OCI-M2 (cell line): ENCODE measurements at regions not wholly inside any gene's neighbourhood (a gene's known extent, or its start where the extent isn't known, plus 50 kb on each side); places are given as distances from the start of the nearest gene placed in this dataset.

Experiments used
- DNase-seq: peaks from one replicate; lab custom pipeline; 2025; ENCODE audit not compliant: unreplicated experiment; lab: John Stamatoyannopoulos, UW

GRCh38 chr9:23153058-23153457 is 673.0 kb downstream of the ELAVL2 start:
- DNase-seq = no peak

DNA sequence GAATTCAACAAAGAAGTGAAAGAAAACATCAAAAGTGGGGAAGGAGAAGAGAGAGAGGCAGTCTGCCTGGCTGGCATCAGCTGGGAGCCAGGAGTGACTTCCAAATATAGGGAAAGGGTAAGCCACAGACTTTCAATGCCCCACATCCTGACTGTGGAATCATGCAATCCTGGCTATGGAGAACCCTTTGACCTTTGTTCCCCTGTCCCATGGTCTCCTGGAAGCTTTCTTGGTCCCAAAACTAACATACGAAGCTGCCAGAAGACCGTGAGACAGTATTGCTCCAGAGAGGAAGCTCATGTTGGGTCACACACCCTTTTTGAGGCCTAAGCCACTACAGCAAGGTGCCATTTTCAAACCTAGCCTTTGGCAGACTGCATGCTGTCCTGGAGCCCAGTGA is 665.5 kb downstream of the ELAVL2 start:
- DNase-seq = no peak

DNA sequence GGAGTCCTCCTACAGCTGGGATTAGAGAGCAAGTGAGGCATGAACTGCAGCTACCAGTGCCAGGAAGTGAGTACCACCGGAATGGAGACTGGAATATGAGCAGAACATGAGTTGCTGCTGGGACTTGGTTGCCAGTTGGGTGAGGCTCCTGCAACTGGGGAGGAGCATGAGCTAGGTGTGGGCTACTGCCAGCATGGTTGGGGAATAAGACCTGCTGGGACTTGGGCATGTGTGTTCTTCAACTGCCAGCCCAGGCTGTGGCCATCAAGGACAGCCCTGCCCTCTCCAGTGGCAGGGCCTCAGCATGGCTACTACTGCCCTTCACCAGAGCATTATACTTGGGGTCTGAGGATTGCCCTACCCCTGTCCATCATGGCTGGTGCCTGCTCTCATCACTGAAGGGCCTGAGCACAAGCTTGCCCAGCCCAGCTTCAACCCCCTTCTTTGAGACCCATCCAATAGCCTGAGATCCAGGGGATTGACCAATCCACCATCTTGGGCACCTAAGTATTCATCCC is 665.0 kb downstream of the ELAVL2 start:
- DNase-seq = no peak

DNA sequence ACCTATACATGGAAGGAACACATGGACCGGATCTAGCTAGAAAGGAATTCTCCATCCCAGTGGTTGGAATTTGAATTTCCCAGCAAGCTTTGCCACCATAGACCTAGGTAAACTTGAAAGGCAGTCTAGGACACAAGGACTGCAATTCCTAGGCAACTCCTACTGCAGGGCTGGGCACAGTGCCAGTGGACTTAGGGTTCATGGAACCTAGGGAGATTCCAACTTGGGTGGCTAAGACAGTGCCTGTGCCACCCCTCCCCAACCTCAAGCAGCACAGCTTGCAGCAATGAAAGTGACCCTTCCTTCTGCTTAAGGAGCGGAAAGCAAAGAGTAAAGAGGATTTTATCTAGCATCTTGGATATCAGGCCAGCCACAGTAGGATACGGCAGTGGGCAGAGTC is 663.3 kb downstream of the ELAVL2 start:
- no peak for DNase-seq

- no peak for DNase-seq
Observed at GRCh38 chr9:23171479-23171878, 654.6 kb downstream of the ELAVL2 start.

- DNase-seq = no peak
Observed at GRCh38 chr9:23172206-23172605, 653.8 kb downstream of the ELAVL2 start.

GRCh38 chr9:23172979-23173637 is 652.9 kb downstream of the ELAVL2 start:
- DNase-seq = no peak

- no peak for DNase-seq
Observed at GRCh38 chr9:23194281-23194680, 631.8 kb downstream of the ELAVL2 start.

DNA sequence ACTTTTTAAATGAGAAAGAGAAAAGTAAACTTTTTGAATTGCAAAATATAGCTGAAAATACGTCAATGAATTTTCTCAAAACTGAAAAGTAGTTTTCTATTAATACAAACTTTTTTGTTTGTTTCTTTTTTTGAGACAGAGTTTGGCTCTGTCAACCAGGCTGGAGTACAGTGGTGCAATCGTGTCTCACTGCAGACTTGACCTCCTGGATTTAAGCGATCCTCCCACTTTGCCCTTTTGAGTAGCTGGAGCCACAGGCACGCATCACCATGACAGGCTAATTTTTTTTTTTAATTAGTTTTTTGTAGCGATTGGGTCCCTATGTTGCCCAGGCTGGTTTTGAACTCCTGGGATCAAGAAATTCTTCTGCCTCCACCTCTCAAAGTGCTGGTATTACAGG is 610.4 kb downstream of the ELAVL2 start:
- DNase-seq = no peak

- DNase-seq = no peak
Observed at GRCh38 chr9:23219471-23219870, 606.6 kb downstream of the ELAVL2 start.

GRCh38 chr9:23220171-23220570 is 605.9 kb downstream of the ELAVL2 start:
- no peak for DNase-seq

DNA sequence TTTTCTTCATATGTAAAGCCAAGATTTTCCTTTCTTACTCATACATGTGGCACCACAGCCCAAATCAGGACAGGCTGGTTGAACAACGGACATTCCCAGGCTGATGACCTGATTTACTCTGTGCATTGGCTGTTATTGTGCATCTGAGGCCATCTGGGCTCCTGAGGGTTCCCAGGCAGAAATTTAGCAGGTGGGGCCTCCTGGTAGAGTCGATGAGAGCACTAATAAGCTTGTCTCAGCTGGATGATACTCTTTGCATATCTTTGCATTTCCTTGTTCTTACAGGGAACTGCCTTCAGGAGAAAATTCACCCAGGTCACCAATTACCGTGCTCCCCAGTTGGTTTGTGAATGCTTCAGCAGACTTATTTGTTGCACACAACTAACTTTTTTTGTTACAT is 605.1 kb downstream of the ELAVL2 start:
- DNase-seq = no peak

- no peak for DNase-seq
Observed at GRCh38 chr9:23229890-23230317, 596.1 kb downstream of the ELAVL2 start.

GRCh38 chr9:23232831-23233230 is 593.2 kb downstream of the ELAVL2 start:
- no peak for DNase-seq

GRCh38 chr9:23243523-23243922 is 582.5 kb downstream of the ELAVL2 start:
- DNase-seq = no peak

DNA sequence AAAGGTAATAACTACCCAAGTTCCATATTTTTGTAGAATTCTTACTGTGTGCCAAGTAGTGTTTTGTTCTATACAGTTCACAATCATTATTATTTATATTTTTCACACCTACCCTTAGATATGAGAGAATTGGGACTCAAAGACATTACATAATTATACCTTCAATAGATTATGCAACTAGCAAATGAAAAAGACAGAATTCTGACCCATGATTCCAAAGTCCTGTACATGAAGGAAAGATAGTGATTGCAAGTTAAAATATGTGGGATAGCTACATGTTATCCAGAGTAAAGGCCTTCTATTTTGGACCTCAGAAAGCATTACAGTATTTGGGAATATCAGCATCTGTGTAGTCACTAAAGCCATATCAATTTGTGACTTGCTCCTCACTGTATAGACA is 581.0 kb downstream of the ELAVL2 start:
- DNase-seq = no peak

DNA sequence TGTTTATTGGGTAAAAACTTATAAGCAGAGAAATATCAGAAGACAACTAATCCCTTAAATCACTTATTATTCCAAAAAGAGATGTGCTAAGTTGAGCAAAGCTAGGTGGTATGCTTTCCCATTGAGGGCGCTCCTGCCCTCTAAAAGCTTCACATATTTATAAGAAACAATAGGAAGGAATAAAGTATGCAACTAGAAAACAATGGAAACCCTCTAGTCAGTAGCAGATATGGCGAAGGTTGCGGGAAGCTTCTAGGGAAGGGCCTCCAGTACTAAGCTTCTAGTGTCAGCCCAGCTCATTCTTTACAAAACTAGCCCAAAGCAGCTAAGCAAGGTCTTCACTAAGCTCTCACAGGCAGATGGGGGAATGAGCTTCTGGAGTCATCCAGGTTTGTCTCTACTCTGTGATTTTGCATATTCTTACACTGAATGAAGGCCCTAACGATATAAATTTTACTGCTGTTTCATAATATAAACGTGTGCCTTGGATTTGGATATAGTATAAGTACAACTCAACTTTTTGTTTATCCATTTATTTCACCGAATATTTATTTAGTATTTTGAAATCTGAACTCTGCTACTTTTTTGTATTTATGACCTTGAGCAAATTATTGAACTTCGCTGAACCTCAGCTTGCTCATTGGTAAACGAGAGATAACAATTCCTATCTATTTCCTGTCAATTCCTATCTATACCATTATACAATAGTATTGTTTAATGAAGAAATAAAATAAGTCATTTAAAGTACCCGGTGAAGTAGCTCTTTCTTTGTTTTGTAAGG is 571.4 kb downstream of the ELAVL2 start:
- no peak for DNase-seq

DNA sequence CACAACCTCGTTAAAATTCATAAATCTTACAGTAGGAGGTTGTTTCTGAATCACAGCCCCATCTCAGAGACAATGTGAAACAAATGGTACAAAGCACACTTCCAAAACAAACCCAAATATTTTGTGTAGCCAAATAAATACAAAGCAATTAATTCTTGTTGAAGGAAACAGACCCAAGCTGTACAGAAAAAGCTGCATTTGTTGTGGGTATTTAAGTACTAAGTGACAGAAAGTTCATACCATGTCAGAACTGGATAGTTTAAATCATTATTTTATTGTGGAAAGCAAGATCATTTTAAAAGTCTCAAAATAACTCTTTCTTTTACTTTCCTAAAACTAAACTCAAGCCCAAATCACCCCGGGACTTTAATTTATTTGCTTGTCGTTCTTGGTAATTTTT is 570.7 kb downstream of the ELAVL2 start:
- DNase-seq = no peak

- no peak for DNase-seq
Observed at GRCh38 chr9:23258569-23258968, 567.5 kb downstream of the ELAVL2 start.

DNA sequence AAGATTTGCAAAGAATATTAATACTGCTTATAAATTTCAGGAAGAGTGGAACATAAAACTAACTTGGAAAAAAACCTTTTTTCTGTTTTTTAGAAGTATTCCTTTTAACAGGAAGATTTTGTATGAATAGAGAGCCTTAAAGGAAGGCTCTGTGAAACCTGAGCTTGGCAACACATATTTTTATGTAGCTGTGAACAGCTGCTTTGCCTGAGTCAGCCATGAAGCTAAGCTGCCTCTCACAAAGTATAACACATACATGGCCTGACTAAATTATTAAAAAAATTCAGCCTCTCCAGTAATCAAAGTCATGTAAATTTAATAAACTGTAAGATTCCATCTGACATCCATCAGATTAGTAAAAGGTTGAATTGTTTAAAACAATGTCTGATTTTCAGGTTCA is 547.5 kb downstream of the ELAVL2 start:
- no peak for DNase-seq

GRCh38 chr9:23287390-23287789 is 538.6 kb downstream of the ELAVL2 start:
- no peak for DNase-seq

GRCh38 chr9:23288545-23288944 is 537.5 kb downstream of the ELAVL2 start:
- DNase-seq = no peak
